HCT116 (cell line): ENCODE measurements at regions not wholly inside any gene's neighbourhood (a gene's known extent, or its start where the extent isn't known, plus 50 kb on each side); places are given as distances from the start of the nearest gene placed in this dataset.

Source experiments
- ATAC-seq: fragments of 200-7000 bp; cut with Tn5 transposase; 2 replicates; pipeline ENCODE4 v1.9.1; 2020; ENCODE audit warnings: mild to moderate bottlenecking, moderate library complexity
- BruUV-seq: library from RNA; stranded (reverse); fragments of 400-500 nt; replicated peaks from 2 replicates; lab custom pipeline; 2021; lab: Mats Ljungman, UMichigan
- CTCF ChIA-PET: fragments of 300-600 bp; sonication (Branson Sonifier 250); formaldehyde crosslinking; loops from one replicate; lab custom pipeline; 2021; ENCODE audit warnings: antibody characterized with exemption; lab: Charles Lee
- POLR2A ChIA-PET: fragments of 300-600, 350-600 bp; sonication (Branson Sonifier 250); formaldehyde crosslinking; loops from one replicate; lab custom pipeline; 2021; ENCODE audit warnings: antibody characterized with exemption; lab: Charles Lee
- RAD21 ChIA-PET, 2 experiments: fragments of 300-600 bp; sonication (Branson Sonifier 250); formaldehyde crosslinking; loops; one replicate each; lab custom pipeline; 2023; ENCODE audit warnings: low total read pairs in 2 of 2; ENCODE audit not compliant: uncharacterized antibody in 2 of 2, unreplicated experiment in 2 of 2, low non-redundant PET in 1 of 2; lab: Charles Lee
- DNase-seq: peaks from one replicate; pipeline ENCODE4 v3.0.0-alpha.2; 2010; ENCODE audit warnings: low read depth, low spot score
- H2AFZ ChIP-seq: fragments of 200-600 bp; shearing (Covaris generic), sonication (generic); 2 replicates; pipeline ENCODE4 v1.6.1; 2017; ENCODE audit warnings: low read depth, mixed run types, mixed read lengths, antibody characterized with exemption, low read length; ENCODE audit not compliant: poor library complexity, severe bottlenecking
- H3K27ac ChIP-seq: 2 replicates; pipeline ENCODE4 v1.5.1; 2012; ENCODE audit warnings: low read depth, low read length
- H3K27me3 ChIP-seq: fragments of 200-600 bp; sonication (generic); 2 replicates; pipeline ENCODE4 v1.6.1; 2016; ENCODE audit warnings: mixed run types, low read length, mixed read lengths; ENCODE audit not compliant: insufficient read depth
- H3K36me3 ChIP-seq, 2 experiments: fragments of 200-500 bp in 1 of 2; fragments of 200-600 bp in 1 of 2; sonication (Bioruptor generic) in 1 of 2; sonication (generic) in 1 of 2; 2 replicates each; pipeline versions ENCODE4 v1.5.1 to v1.6.1; 2014 to 2016; ENCODE audit warnings: low read length in 2 of 2, inconsistent platforms in 1 of 2, mixed read lengths in 1 of 2, mixed run types in 1 of 2; ENCODE audit not compliant: insufficient read depth in 2 of 2, control insufficient read depth in 1 of 2
- H3K4me1 ChIP-seq, 2 experiments: fragments of 200-600 bp in 1 of 2; sonication (generic) in 1 of 2; 2 replicates each; pipeline versions ENCODE4 v1.5.1 to v1.6.1; 2012 to 2017; ENCODE audit warnings: low read length in 2 of 2, inconsistent platforms in 1 of 2, mild to moderate bottlenecking in 1 of 2, mixed read lengths in 1 of 2, mixed run types in 1 of 2, moderate library complexity in 1 of 2; ENCODE audit not compliant: insufficient read depth in 2 of 2, control insufficient read depth in 1 of 2
- H3K4me2 ChIP-seq: fragments of 200-600 bp; sonication (generic); 2 replicates; pipeline ENCODE4 v1.6.1; 2017; ENCODE audit warnings: mixed run types, low read length, mixed read lengths
- H3K4me3 ChIP-seq, 2 experiments: fragments of 200-600 bp in 1 of 2; sonication (generic) in 1 of 2; replicated peaks in 1 of 2; 2 replicates each; pipeline ENCODE4 v1.5.1; 2011 to 2016; ENCODE audit warnings: low read length in 2 of 2, control low read depth in 1 of 2, low read depth in 1 of 2, mild to moderate bottlenecking in 1 of 2, mixed read lengths in 1 of 2, mixed run types in 1 of 2
- H3K79me2 ChIP-seq: fragments of 200-600 bp; sonication (generic); 2 replicates; pipeline ENCODE4 v1.6.1; 2017; ENCODE audit warnings: mild to moderate bottlenecking, mixed run types, low read length, moderate library complexity, mixed read lengths; ENCODE audit not compliant: insufficient read depth
- H3K9ac ChIP-seq: fragments of 200-600 bp; sonication (generic); 2 replicates; pipeline ENCODE4 v1.6.1; 2016; ENCODE audit warnings: low read length, mixed read lengths
- H3K9me2 ChIP-seq: fragments of 200-600 bp; sonication (generic), shearing (Covaris generic); 2 replicates; pipeline ENCODE4 v1.6.1; 2017; ENCODE audit warnings: mixed run types, mild to moderate bottlenecking, moderate library complexity; ENCODE audit not compliant: insufficient read depth
- H3K9me3 ChIP-seq, 2 experiments: fragments of 200-500 bp in 1 of 2; fragments of 200-600 bp in 1 of 2; sonication (Bioruptor generic) in 1 of 2; sonication (generic) in 1 of 2; 2 replicates each; pipeline ENCODE4 v1.6.1; 2014 to 2017; ENCODE audit warnings: low read length in 2 of 2, mixed read lengths in 2 of 2, inconsistent platforms in 1 of 2, low read depth in 1 of 2, mild to moderate bottlenecking in 1 of 2, mixed run types in 1 of 2, moderate library complexity in 1 of 2; ENCODE audit not compliant: control insufficient read depth in 1 of 2, insufficient read depth in 1 of 2
- H4K20me1 ChIP-seq: fragments of 200-600 bp; sonication (generic), shearing (Covaris generic); 2 replicates; pipeline ENCODE4 v1.6.1; 2017; ENCODE audit warnings: mixed run types, mild to moderate bottlenecking, moderate library complexity; ENCODE audit not compliant: insufficient read depth
- ATF3 ChIP-seq: IDR thresholded peaks from 2 replicates; pipeline ENCODE4 v1.6.1; 2012
- CEBPB ChIP-seq: IDR thresholded peaks from 2 replicates; pipeline ENCODE4 v1.6.1; 2012; ENCODE audit warnings: low read depth
- EZH2 ChIP-seq: fragments of 200-600 bp; sonication (generic); IDR thresholded peaks from 2 replicates; pipeline ENCODE4 v1.6.1; 2017; ENCODE audit warnings: antibody characterized with exemption, mixed run types
- EZH2phosphoT487 ChIP-seq: fragments of 200-600 bp; IDR thresholded peaks from 2 replicates; pipeline ENCODE4 v1.6.1; 2018; ENCODE audit warnings: antibody characterized with exemption, borderline replicate concordance
- FOSL1 ChIP-seq: IDR thresholded peaks from 2 replicates; pipeline ENCODE4 v1.6.1; 2012; ENCODE audit warnings: low read depth
- JUND ChIP-seq: IDR thresholded peaks from 2 replicates; pipeline ENCODE4 v1.6.1; 2012
- POLR2A ChIP-seq: IDR thresholded peaks from 2 replicates; pipeline ENCODE4 v1.7.0; 2011; ENCODE audit warnings: borderline replicate concordance; ENCODE audit not compliant: insufficient read depth, insufficient read length; ENCODE audit errors: extremely low read depth
- POLR2AphosphoS5 ChIP-seq: IDR thresholded peaks from 2 replicates; pipeline ENCODE4 v1.6.1; 2011; ENCODE audit warnings: mild to moderate bottlenecking, low read depth, low read length, moderate library complexity
- RAD21 ChIP-seq: IDR thresholded peaks from 2 replicates; pipeline ENCODE4 v1.6.1; 2012; ENCODE audit warnings: low read depth, mild to moderate bottlenecking
- SIN3A ChIP-seq: IDR thresholded peaks from 2 replicates; pipeline ENCODE4 v1.6.1; 2012; ENCODE audit warnings: low read depth
- SRF ChIP-seq: IDR thresholded peaks from 2 replicates; pipeline ENCODE4 v1.6.1; 2012; ENCODE audit warnings: low read depth
- YY1 ChIP-seq: IDR thresholded peaks from 2 replicates; pipeline ENCODE4 v1.6.1; 2011; ENCODE audit warnings: low read length, low read depth, moderate library complexity, mild to moderate bottlenecking; ENCODE audit not compliant: insufficient replicate concordance; ENCODE audit errors: extremely low read depth
- ZFX ChIP-seq: fragments of 450-650 bp; IDR thresholded peaks from 2 replicates; pipeline ENCODE4 v1.6.1; 2017
- ZNF274 ChIP-seq: fragments of 200-500 bp; sonication (Bioruptor generic); IDR thresholded peaks from 2 replicates; pipeline ENCODE4 v1.6.1; 2014; ENCODE audit warnings: mild to moderate bottlenecking, low read depth, low read length, inconsistent platforms
- intact Hi-C: fragments of 100-400 bp; cut with micrococcal nuclease; formaldehyde crosslinking; loops from 2 replicates; pipeline ENCODE4 v1.10.0; 2022
- TF ChIP-seq, protein P1 (sequence below), 3 experiments: fragments of 200-600 bp in 1 of 3; sonication (generic) in 1 of 3; IDR thresholded peaks in 2 of 3; conservative IDR thresholded peaks in 1 of 3; 2 replicates each; pipeline ENCODE4 v1.5.1; 2012 to 2017; ENCODE audit warnings: low read depth in 2 of 3, low read length in 2 of 3, antibody characterized with exemption in 1 of 3, borderline replicate concordance in 1 of 3, control low read depth in 1 of 3, mild to moderate bottlenecking in 1 of 3, mixed read lengths in 1 of 3, mixed run types in 1 of 3, moderate library complexity in 1 of 3; ENCODE audit not compliant: insufficient read depth in 1 of 3

DNA sequence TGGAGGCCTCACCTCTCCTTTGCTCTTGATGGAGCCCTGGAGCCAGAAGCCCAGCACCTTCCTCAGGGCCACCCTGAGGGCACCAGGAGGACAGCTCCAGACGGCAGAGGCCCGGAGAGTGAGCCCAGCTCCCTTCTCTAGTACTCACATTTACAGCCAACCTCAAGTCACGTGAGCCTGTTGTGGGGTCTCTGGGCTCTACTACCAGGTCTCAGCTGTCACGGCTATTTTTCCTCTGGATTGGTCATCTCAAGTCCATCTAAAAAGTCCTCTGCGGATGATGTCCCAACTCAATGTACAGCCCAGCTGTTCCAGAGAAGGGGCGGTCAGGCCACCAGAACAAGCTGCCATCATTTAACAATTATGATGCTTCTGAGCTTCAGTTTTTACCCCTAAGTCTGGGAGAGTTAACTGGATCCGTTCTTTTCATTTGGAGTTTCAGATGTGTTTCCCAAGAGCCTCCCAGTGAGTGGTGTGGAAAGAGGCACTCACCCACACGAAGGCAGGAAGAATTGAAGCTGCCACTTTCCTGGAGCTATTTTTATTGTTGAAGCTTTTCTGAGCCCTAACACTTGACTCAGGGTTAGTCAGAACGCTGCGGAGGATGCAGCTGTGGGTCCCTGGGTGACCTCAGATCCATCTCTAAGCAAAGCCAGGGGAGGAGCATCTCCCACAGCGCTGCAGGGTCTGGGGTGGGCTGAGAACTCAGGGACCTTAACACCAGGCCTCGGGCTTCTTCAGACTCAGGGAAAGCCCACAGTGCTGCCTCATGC lies 143.5 kb upstream of the UBL3 start:
- no peak overlapping the region for H3K9ac ChIP-seq
- H3K4me1 ChIP-seq = no peaks in the 10 kb centered on the region
- intact Hi-C loops = no loop called here
- no peak overlapping the region for H3K27ac ChIP-seq
- no peak overlapping the region for H3K4me3 ChIP-seq
- no peak overlapping the region for H3K4me2 ChIP-seq
- H3K9me2 ChIP-seq = no peaks in the 10 kb centered on the region
- ChIA-PET RAD21 (no interaction called here), CTCF (no interaction called here), POLR2A (no interaction called here)
- DNase-seq (no peak), ATAC-seq (no peak)
- H3K27me3 ChIP-seq = no peaks in the 10 kb centered on the region
- H2AFZ ChIP-seq = no peak overlapping the region
- BruUV-seq = no TSS peak
- TF ChIP-seq POLR2AphosphoS5 (no peak), POLR2A (no peak), ZNF274 (no peak), ATF3 (no peak), FOSL1 (no peak), SIN3A (no peak), YY1 (no peak), ZFX (no peak), RAD21 (no peak), JUND (no peak), EZH2 (no peak), CEBPB (no peak), SRF (no peak), EZH2phosphoT487 (no peak)
- TF ChIP-seq, protein P1, sequence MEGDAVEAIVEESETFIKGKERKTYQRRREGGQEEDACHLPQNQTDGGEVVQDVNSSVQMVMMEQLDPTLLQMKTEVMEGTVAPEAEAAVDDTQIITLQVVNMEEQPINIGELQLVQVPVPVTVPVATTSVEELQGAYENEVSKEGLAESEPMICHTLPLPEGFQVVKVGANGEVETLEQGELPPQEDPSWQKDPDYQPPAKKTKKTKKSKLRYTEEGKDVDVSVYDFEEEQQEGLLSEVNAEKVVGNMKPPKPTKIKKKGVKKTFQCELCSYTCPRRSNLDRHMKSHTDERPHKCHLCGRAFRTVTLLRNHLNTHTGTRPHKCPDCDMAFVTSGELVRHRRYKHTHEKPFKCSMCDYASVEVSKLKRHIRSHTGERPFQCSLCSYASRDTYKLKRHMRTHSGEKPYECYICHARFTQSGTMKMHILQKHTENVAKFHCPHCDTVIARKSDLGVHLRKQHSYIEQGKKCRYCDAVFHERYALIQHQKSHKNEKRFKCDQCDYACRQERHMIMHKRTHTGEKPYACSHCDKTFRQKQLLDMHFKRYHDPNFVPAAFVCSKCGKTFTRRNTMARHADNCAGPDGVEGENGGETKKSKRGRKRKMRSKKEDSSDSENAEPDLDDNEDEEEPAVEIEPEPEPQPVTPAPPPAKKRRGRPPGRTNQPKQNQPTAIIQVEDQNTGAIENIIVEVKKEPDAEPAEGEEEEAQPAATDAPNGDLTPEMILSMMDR (IDR thresholded peaks at IDR 0.05 in 2 of 3, conservative IDR thresholded peaks at IDR 0.05 in 1 of 3; ENCODE audit: borderline replicate concordance in 1 of 3, insufficient read depth in 1 of 3, low read depth in 2 of 3, low read length in 2 of 3) = no peak
- no peaks in the 10 kb centered on the region for H4K20me1 ChIP-seq
- H3K79me2 ChIP-seq = no peaks in the 10 kb centered on the region
- H3K36me3 ChIP-seq = no peaks in the 10 kb centered on the region
- H3K9me3 ChIP-seq = no peaks in the 10 kb centered on the region
